Renal cortex interstitium (tissue), 11 donors: ENCODE measurements at regions not wholly inside any gene's neighbourhood (a gene's known extent, or its start where the extent isn't known, plus 50 kb on each side); places are given as distances from the start of the nearest gene placed in this dataset.

Experiments
- DNase-seq, 11 donors: peaks; one replicate each; pipeline ENCODE4 v3.0.0-alpha.2; 2013; ENCODE audit warnings: low read depth in 9 of 11, low spot score in 4 of 11; ENCODE audit errors: extremely low read depth in 1 of 11

DNA sequence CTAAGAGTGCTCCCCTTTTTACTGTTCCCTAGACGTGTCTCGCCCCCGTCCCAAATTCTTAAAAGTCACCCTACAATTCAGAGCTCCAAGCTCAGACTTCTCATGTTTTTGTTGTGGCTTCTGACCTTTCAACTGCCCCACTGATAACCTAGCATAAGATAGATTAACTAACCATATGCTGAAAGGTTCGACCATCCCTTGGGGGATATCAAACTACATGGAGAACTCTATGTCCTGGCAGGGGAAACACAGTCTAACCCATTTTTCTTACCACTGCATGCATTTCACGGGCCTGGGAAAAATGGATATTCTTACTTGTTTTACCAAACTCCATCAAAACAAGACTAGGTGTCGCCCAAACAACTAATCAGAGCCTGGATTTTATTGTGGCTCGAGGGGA is 236.4 kb upstream of the MID1 start:
- DNase-seq = no peak

DNA sequence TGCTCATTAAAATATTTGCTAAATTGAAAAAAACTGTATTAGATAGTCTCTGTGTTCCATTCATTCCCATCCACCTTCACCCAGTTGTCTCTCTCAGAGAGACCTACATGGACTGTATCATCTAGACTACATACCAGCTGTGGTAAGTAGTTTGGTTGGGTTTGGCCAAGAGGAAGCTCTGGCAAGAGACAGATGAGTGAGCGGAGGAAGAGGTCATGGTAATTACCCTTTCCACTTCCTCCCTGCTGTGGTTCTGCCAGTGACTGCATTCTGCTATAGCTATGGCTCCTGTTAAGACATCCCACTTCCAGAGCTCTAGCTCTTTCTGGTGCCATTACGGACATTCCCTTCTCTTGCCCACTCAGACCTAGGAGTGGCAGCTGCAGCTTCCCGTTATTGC is 239.0 kb upstream of the MID1 start:
- no peak for DNase-seq

DNA sequence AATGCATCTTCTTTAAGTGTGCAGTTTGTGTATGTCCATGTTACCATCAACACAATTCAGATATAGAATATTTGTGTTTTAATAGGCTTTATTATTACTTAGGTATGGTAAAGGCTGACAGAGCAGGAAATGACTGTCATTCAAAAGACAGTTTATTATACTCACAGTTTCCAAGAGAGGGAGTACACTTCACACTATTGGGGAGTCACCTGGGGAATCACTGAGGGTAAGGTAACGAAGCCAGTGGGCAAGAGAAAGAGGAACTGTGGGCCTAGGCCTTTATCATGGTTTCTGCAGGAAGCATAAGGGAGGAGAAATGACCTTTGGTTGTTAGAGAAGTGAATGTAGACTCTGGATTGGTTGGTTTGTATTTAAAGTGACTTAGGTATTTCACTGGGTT is 235.1 kb upstream of the HCCS start:
- DNase-seq = no peak

DNA sequence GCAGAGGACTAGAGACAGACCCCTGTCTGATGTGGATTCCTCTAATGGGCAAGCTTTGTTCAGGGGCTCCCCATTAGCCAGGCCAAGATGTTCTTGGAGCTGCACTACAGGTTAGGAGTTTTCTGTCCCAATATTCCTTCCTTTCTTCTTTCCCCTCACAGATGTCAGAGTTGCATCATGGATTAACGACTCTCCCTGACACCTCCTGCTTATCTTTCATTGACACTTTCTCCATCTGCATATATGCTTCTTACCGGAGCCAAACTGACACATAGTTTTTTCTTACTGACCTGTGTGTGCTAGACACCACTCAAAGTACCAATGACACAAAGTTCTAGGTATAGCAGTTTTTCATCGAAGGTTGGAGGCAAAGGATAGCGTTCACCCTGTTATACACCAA is 228.6 kb upstream of the HCCS start:
- no peak for DNase-seq

DNA sequence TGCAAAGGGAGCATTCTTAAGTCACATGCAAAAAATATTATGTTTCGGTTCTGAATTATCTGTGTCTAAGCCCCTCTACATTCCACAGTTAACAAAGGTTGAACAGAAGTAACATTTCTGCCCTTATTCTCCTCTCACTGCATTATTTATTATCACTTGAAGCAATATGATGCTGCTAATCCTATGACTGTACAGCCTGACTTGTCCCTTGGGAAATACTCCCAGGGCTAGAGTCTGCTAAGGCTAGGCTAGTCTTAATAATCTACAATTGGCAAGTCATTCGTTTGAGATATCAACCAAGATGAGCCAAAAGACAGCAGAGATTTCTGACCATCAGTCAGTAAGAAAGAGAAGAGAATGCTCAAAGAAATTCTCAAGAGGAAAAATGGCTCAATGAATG is 226.9 kb upstream of the HCCS start:
- no peak for DNase-seq

DNA sequence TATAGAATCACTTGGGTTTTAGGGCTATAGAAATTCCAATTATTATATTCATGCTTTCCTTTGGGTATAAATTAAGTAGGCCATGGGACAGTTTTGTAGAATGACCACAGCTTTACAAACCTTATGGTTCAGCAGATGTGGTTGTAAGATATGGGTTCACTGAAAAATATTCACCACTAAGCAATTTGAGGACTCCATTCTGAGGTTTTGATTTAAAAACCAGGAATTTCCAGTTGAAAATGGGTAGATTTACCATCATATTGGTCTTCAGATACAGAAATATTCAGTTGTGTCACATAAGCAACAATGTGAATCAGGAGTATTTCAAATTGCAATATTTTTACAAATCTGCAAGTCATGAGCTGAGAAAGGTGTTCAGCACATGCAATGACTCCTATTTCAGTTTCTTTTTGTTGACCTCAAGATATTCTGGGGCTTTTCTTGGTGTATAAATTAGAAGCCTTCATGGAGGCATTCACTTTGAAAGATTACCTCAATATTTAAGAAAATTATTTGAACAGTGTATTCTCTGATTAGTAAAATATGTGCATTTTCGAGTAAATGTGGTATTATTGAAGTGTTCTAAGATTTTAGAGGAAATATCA is 218.4 kb upstream of the HCCS start:
- DNase-seq = no peak

DNA sequence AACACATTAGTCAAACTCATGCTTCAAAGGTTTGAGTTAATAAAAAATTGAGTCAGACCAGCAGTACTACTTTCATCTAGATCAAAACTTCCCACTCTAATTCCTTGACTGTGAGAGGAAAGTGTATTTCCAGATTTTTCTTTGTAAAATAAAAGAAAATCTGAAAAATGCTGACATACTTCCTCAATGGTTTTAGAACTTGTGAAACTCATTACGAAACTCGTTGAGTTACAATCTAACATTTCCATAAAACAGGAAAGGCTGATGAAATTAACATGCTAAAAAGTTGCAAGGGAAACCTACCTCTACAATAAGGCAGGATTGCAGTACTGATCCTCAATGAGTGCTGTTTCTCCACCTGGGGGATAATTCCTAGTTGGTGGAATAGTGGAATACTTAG is 217.8 kb upstream of the HCCS start:
- DNase-seq = no peak

DNA sequence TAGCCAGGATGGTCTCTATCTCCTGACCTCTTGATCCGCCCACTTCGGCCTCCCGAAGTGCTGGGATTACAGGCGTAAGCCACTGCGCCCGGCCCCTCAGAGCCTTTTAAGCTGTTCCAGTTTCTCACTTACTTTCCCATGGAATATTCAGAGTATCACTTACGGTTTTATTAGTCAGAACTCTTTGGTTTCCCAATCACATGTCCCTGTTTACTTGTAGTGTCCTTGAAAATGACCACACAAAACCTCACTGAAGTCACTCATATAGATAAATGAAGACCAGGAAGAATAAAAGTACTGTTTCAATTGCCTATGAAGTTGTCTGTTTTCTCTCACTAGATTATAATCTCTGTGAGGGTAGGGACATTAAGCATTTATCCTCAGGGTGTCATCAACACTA is 217.2 kb upstream of the HCCS start:
- DNase-seq = no peak

DNA sequence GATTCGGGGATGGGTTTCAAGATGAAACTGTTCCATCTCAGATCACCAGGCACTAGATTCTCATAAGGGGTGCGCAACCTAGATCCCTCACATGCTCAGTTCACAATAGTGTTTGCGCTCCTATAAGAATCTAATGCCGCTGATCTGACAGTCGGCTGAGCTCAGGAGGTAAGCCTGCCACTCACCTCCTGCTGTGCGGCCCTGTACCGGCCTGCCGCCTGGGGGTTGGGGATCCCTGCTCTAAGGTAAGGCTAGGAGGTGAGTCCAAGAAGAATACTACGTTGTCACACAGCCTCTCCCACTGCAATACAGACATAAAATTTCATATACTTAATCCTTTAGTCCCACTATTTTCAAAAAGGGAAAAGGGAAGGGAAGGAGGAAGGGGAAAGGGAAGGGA is 213.4 kb upstream of the HCCS start:
- DNase-seq = no peak

DNA sequence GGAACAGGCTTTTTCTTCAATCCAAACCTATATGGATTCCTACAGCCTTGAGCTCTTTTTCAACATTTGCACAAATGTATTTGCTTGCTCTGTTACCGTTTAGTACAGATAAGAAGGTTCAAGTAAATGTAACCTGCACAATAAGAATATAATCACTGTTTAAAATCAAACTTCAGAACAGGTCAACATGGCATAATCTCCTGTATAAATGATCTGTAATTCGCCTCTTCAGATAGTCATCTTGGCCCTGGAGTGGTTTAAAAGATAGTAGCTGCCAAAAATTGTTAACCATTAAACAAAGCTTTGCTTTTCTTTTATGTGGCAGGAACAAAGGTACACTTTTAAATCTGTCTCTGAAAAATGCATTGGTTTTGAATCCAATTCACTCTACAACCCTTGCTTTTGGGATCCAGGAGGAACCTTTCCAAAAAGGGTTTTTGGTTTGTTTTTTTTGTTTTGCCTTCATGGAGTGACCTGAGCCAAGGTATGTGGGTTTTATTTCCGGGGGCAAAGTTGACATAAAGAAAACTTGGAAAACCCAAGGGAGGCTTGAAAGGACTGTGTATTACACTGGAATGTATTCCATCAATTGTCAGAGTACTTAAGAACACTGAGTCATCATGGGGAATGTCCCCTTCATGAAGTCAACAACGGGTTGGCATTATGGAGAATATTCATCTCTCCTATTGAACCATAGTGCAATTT is 210.4 kb upstream of the HCCS start:
- no peak for DNase-seq

DNA sequence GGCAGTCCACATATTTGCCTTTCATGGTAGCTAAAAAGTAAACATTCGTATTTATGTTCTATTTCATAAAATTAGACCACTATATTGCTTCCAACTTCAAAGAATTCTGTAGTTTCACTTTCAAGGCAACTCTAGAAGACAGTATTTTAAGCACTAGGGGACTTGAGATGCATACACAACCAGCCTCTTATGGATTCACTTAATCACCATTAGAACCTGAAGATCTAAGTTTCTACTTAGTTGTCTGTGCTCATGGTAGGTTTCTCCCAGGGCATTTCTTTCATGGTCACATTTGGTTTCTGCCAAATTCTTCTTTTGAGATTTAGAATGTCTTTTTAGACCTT is 209.9 kb upstream of the HCCS start:
- no peak for DNase-seq

DNA sequence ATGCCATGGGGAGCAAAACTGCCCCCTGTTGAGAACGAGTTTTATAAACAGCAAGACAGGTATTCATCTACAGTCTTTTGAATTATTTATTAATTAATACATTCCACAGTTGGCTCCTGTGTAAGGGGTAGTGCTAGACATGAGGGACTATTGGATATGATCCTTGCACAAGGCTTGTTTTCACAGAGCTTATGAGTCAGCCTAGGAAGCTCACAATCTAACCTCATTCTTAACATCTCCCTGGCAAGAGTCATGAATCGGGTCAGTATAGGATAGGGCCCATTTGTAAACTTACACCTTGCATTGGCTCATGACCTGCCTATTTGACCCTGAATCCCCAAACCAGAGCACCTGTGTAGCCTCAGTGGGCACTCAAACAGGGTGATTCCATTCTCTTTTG is 209.1 kb upstream of the HCCS start:
- DNase-seq = no peak

DNA sequence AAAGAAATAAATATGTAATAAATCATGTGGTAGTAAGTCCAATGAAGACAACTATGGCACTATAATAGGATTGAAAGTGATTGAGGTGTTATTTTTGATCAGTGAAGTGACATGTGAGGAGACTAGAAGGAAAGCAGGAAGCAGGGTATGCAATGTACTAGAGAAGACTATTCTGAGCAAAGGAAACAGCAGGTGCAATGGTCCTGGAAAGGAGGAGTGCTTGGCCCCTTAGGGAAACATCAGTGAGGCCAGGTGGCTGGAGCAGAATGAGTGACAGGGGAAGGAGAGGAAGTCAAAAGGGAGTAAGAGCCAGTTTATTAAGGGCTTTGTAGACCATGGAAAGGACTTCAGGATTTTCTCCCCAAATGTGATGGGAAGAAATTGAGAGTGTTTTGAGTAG is 207.6 kb upstream of the HCCS start:
- DNase-seq = no peak

DNA sequence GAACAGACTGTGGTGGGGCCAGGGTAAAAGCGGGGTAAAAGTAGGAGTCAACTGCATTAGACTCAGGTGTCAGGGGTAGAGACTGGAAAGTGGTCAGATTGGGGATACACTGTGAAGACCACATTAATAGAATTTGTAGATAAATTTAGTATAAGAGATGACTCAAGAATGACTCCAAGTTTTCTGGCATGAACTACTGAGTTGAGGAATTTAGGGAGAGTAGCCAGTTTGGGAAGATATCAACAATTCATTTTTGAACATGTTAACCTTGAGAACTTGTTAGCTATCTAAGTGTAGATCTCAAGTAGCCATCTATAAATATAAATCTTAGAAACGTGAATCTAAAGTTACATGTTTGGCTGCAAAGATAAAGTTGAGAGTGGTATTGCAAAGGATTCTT is 206.9 kb upstream of the HCCS start:
- no peak for DNase-seq

DNA sequence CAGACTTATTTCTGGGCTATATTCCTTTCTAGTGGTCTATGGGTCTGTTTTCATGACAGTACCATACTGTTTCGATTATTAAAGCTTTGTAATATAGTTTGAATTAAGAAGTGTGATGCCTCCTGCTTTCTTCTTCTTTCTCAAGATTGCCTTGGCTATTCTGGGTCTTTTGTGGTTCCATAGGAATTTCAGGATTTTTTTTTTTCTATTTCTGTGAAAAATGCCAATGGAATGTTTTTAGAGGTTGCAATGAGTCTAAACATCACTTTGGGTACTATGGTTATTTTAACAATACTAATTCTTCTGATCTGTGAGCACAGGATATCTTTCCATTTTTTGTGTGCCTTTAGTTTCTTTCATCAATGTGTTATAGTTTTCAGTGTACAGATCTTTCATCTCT is 204.3 kb upstream of the HCCS start:
- DNase-seq = no peak

DNA sequence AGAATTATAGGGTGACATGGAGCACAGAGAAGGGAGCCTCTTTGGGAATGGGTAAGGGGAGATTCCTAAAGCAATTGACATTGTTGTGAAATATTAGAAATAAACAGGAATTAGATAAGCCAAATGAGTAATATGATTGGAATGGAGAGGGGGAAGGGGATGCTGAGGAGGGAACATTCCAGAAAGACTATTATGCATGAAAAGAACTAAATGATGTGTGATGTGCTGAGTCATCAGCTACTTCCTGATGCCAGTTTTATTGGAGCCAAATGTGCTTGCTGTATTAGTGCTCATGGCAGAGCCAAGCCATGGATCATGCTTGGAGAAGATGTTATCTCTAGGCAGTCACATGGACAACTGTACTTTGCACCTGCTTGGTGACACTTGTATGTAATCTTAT is 189.0 kb upstream of the HCCS start:
- peak in 1 of 11 donors; percentile 2 for DNase-seq

DNA sequence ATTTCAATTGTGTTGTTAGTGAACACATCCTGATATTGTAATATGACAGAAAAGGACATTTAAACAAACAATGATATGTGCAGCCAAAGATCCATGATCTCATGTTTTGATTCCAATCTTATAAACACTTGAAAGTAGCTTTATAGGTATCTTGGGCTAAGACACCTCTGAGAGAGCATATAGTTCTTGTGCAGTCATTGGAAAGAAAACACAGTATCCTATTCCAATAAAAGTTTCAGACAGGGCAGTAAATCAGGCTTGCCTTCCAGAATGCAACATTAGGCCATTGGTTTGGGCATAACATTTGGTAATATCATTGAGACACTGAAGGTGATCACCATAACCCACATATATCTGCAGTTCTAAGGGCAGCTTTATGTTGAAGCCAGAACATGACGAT is 188.3 kb upstream of the HCCS start:
- DNase-seq = no peak

DNA sequence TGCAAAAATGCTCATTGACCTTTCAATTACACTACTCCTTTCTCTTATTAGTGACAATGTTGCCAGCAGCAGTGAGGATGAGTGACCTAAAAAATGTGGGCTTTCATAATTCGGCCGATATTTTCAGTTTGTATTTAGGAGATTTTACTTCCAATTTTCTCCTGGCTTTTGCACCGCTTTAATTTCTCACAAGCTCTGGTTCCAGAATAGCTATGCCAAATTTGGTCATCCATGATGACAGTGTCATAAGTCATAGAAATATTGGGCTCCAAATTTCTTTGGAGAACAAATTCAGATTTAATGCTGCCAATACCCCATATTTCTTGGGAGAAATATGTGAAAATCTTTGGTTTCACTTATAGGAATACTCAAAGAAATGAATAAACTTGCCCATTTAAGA is 187.7 kb upstream of the HCCS start:
- no peak for DNase-seq

DNA sequence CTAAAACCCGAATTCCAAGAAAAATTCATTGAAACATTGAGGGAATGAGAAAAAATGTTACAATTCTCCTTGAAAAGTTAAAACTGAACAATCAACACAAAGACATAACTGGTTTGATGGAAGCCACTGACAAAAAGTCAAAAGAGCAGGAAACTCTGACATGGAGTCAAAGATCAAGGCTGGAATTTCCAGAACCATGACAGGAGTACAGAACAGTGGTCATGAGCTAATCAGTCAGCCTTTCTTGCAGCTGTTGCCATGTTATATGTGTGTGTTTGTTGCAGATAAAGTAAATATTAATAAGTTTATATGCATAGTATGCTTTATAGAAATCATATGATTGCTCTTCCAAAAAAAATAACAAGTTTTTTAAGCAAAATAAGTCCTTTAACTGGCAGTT is 184.7 kb upstream of the HCCS start:
- no peak for DNase-seq

DNA sequence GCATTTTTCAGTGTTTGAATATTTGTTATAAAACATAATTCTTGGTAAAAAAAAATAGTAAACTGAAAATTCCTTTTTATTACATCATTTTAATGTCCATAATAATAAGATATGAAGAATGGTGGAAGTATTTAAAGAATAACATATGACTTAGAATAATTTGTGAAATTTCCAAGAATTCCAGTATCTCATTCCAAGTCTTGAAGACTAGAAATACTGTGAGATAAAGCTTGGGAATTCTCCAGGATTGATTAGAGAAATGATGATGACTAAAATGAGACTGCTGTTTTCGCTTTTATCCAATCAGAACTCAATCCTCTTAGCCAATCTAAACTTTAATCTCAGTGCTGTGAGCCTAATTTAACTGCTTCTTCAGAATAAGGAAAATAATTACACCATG is 184.2 kb upstream of the HCCS start:
- DNase-seq = no peak

DNA sequence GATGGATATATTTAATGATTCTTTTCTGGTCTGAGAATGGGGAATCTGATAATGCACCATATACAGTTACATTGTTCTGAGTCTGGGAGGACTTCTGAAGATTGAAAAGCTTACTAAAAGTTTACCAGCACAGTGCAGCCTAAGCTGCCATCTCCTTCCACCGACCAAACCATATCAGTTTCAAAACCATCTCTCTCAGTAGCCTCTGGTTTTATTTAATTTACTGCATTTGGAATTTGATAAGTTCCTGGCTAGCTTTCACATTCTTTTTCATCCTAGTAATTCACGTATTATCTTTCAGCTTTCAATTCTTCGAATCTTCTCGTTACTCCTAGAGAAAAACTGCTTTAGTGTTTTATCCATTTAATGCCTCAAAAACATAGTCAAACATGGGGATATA is 181.4 kb upstream of the HCCS start:
- DNase-seq = no peak

DNA sequence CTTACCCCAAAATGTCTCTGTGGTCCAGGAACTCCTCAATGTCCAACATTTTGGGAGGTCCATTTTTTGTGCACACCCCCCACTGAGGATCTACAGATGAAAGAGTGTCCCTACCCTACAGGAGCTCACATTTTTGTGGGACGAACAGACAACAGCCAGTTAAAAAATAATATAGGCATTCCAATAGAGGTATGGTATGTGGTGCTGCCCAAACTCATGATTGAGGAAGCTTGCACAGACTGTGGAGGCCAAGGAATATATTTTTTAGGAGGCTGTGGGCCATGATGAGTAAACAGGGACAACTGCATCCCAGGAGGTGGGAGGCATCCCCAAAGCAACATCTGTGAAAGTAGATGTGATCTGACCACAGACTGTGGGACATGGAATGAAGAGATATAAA is 181.0 kb upstream of the HCCS start:
- no peak for DNase-seq
